ENCODE measurements at regions not wholly inside any gene's neighbourhood (a gene's known extent, or its start where the extent isn't known, plus 50 kb on each side); places are given as distances from the start of the nearest gene placed in this dataset.

GRCh38 chr4:59814402-59815010, 1385.6 kb upstream of the ADGRL3 start:
- TF ChIP-seq EZH2 (IDR thresholded peaks at IDR 0.05; ENCODE audit: borderline replicate concordance, low read depth, low read length, severe bottlenecking) (no peak), CTCF (IDR thresholded peaks at IDR 0.05; ENCODE audit: extremely low read depth in 1 of 2, insufficient read depth in 1 of 2, low read depth in 1 of 2, low read length in 2 of 2) (no peak), POLR2AphosphoS5 (IDR thresholded peaks at IDR 0.05; ENCODE audit: insufficient read depth, low read depth, low read length) (no peak), MAX (IDR thresholded peaks at IDR 0.05; ENCODE audit: insufficient read depth, insufficient read length) (no peak), POLR2A (IDR thresholded peaks at IDR 0.05; ENCODE audit: low read depth, low read length) (no peak), MYC (IDR thresholded peaks at IDR 0.05; ENCODE audit: low read depth, low read length) (no peak), GATA2 (IDR thresholded peaks at IDR 0.05; ENCODE audit: insufficient read depth, insufficient read length, low read depth, low read length) (no peak), JUN (IDR thresholded peaks at IDR 0.05; ENCODE audit: borderline replicate concordance, insufficient read depth, insufficient read length, low read depth) (no peak)
